SK-N-SH (cell line): ENCODE measurements at regions not wholly inside any gene's neighbourhood (a gene's known extent, or its start where the extent isn't known, plus 50 kb on each side); places are given as distances from the start of the nearest gene placed in this dataset.
"Not testable (repeated sequence)": the region's sequence is repeated elsewhere in the genome, so short reads cannot be mapped to it uniquely, and the experiment has no call there.

Experiments
- CTCF ChIA-PET: fragments of 300-600, 350-600 bp; formaldehyde crosslinking; extraction: SDS; loops from one replicate; lab custom pipeline; 2021; lab: Yijun Ruan, JAX
- POLR2A ChIA-PET: fragments of 350-600 bp; sonication (Branson Sonifier 250); formaldehyde crosslinking; extraction: SDS; loops from one replicate; lab custom pipeline; 2020; ENCODE audit warnings: antibody characterized with exemption, inconsistent platforms; lab: Yijun Ruan, JAX
- DNase-seq: peaks from one replicate; pipeline ENCODE4 v3.0.0; 2012
- H2AFZ ChIP-seq: fragments of 200-600 bp; sonication (generic); 2 replicates; pipeline ENCODE4 v1.8.1; 2016; ENCODE audit warnings: antibody characterized with exemption, mild to moderate bottlenecking, low read depth
- H3F3A ChIP-seq: fragments of 200-600 bp; sonication (generic); replicated peaks from 2 replicates; pipeline ENCODE3; 2016; ENCODE audit warnings: antibody characterized with exemption, mild to moderate bottlenecking; ENCODE audit not compliant: insufficient read depth
- H3K27ac ChIP-seq, 2 experiments: fragments of 200-500 bp in 1 of 2; fragments of 200-600 bp in 1 of 2; sonication (Bioruptor generic) in 1 of 2; sonication (generic), shearing (Covaris generic) in 1 of 2; 2 replicates each; pipeline versions ENCODE4 v1.5.1 to v1.6.1; 2014 to 2016; ENCODE audit warnings: low read depth in 2 of 2, inconsistent platforms in 1 of 2, low read length in 1 of 2, mild to moderate bottlenecking in 1 of 2, mixed read lengths in 1 of 2
- H3K27me3 ChIP-seq: fragments of 200-600 bp; sonication (generic), shearing (Covaris generic); 2 replicates; pipeline ENCODE4 v1.6.1; 2016; ENCODE audit warnings: mixed run types; ENCODE audit not compliant: insufficient read depth
- H3K36me3 ChIP-seq, 2 experiments: fragments of 200-500 bp in 1 of 2; fragments of 200-600 bp in 1 of 2; sonication (Bioruptor generic) in 1 of 2; sonication (generic) in 1 of 2; replicated peaks in 1 of 2; 2 replicates each; pipeline versions ENCODE3 to v1.5.1; 2014 to 2016; ENCODE audit warnings: low read length in 1 of 2, mild to moderate bottlenecking in 1 of 2; ENCODE audit not compliant: insufficient read depth in 2 of 2, control insufficient read depth in 1 of 2
- H3K4me1 ChIP-seq, 2 experiments: fragments of 200-500 bp in 1 of 2; fragments of 200-600 bp in 1 of 2; sonication (Bioruptor generic) in 1 of 2; sonication (generic), shearing (Covaris generic) in 1 of 2; 2 replicates each; pipeline versions ENCODE4 v1.5.1 to v1.6.1; 2014 to 2016; ENCODE audit warnings: low read depth in 1 of 2, low read length in 1 of 2, mixed run types in 1 of 2; ENCODE audit not compliant: insufficient read depth in 2 of 2, control insufficient read depth in 1 of 2
- H3K4me2 ChIP-seq: fragments of 200-600 bp; sonication (generic), shearing (Covaris generic); 2 replicates; pipeline ENCODE4 v1.6.1; 2017; ENCODE audit warnings: mixed run types
- H3K4me3 ChIP-seq, 2 experiments: fragments of 200-500 bp in 1 of 2; fragments of 200-600 bp in 1 of 2; sonication (Bioruptor generic) in 1 of 2; sonication (generic), shearing (Covaris generic) in 1 of 2; 2 replicates each; pipeline versions ENCODE4 v1.5.1 to v1.8.1; 2014 to 2016; ENCODE audit warnings: low read depth in 2 of 2, inconsistent platforms in 1 of 2, low read length in 1 of 2, mild to moderate bottlenecking in 1 of 2, mixed read lengths in 1 of 2, moderate library complexity in 1 of 2
- H3K79me2 ChIP-seq: fragments of 200-600 bp; sonication (generic); 2 replicates; pipeline ENCODE4 v1.8.1; 2017; ENCODE audit warnings: mild to moderate bottlenecking; ENCODE audit not compliant: insufficient read depth
- H3K9ac ChIP-seq: fragments of 200-600 bp; sonication (generic); 2 replicates; pipeline ENCODE4 v1.6.1; 2017; ENCODE audit warnings: mixed run types
- H3K9me2 ChIP-seq: fragments of 200-600 bp; sonication (generic); 2 replicates; pipeline ENCODE4 v1.6.1; 2017; ENCODE audit warnings: mixed run types
- H3K9me3 ChIP-seq: fragments of 200-600 bp; sonication (generic); 2 replicates; pipeline ENCODE4 v1.6.1; 2017; ENCODE audit warnings: mixed run types, mild to moderate bottlenecking, moderate library complexity
- H4K20me1 ChIP-seq: fragments of 200-600 bp; sonication (generic); 2 replicates; pipeline ENCODE4 v1.6.1; 2017; ENCODE audit warnings: mild to moderate bottlenecking, mixed run types; ENCODE audit not compliant: insufficient read depth
- CHD2 ChIP-seq: fragments of 150-350 bp; IDR thresholded peaks from 2 replicates; pipeline ENCODE4 v1.6.1; 2018; ENCODE audit warnings: low read length; ENCODE audit not compliant: partially characterized antibody
- FOXM1 ChIP-seq: IDR thresholded peaks from 2 replicates; pipeline ENCODE4 v1.4.0; 2012; ENCODE audit warnings: low read depth, mild to moderate bottlenecking
- GATA2 ChIP-seq: sonication (generic); formaldehyde crosslinking; IDR thresholded peaks from 2 replicates; pipeline ENCODE4 v1.5.0; 2020; ENCODE audit warnings: mild to moderate bottlenecking, missing genetic modification reagents
- JUND ChIP-seq: IDR thresholded peaks from 2 replicates; pipeline ENCODE4 v1.4.0; 2012
- MAX ChIP-seq: IDR thresholded peaks from 2 replicates; pipeline ENCODE4 v1.4.0; 2012; ENCODE audit warnings: low read depth
- NFIC ChIP-seq: IDR thresholded peaks from 2 replicates; pipeline ENCODE4 v1.4.0; 2012; ENCODE audit warnings: borderline replicate concordance
- PBX3 ChIP-seq: IDR thresholded peaks from 2 replicates; pipeline ENCODE4; 2012
- RXRA ChIP-seq: IDR thresholded peaks from 2 replicates; pipeline ENCODE4 v1.4.0; 2012; ENCODE audit warnings: low read depth, mild to moderate bottlenecking, borderline replicate concordance
- SMC3 ChIP-seq: IDR thresholded peaks from 2 replicates; pipeline ENCODE4 v1.6.1; 2012; ENCODE audit warnings: low read depth, low read length, improper control_type of control experiment
- TAF1 ChIP-seq: IDR thresholded peaks from 2 replicates; pipeline ENCODE4 v1.6.1; 2012; ENCODE audit warnings: low read depth, mild to moderate bottlenecking, low read length, moderate library complexity, borderline replicate concordance
- TEAD4 ChIP-seq: IDR thresholded peaks from 2 replicates; pipeline ENCODE4 v1.4.0; 2012; ENCODE audit warnings: mild to moderate bottlenecking, borderline replicate concordance; ENCODE audit not compliant: insufficient read depth
- USF1 ChIP-seq: IDR thresholded peaks from 2 replicates; pipeline ENCODE4 v1.4.0; 2012; ENCODE audit warnings: low read depth, borderline replicate concordance
- ZBTB33 ChIP-seq: IDR thresholded peaks from 2 replicates; pipeline ENCODE4 v1.4.0; 2012; ENCODE audit warnings: low read depth, borderline replicate concordance
- WGBS: methylation state at CpG from one replicate; pipeline ENCODE4 v1.1.6; 2017; ENCODE audit warnings: low lambda C conversion rate; 5-methylcytosine and 5-hydroxymethylcytosine counted together

- POLR2A ChIA-PET: no interaction called here
- no peaks in the 10 kb centered on the region for H3K9me3 ChIP-seq
Measured at GRCh38 chr11:134656861-134657540, 245.0 kb upstream of the B3GAT1 start.

GRCh38 chr11:134656086-134656840 lies 244.2 kb upstream of the B3GAT1 start:
- H2AFZ ChIP-seq, DNase-seq, H3K36me3 ChIP-seq, H3K9ac ChIP-seq, H3K27me3 ChIP-seq, H3F3A ChIP-seq, H3K79me2 ChIP-seq, H3K27ac ChIP-seq, H4K20me1 ChIP-seq, H3K4me1 ChIP-seq, POLR2A ChIA-PET, H3K9me3 ChIP-seq, H3K4me3 ChIP-seq, H3K9me2 ChIP-seq, H3K4me2 ChIP-seq: not testable (repeated sequence)
- CTCF ChIA-PET: interaction anchor here (1.0 to 1.1 kb wide), 2 partner anchors 11 to 12 kb away, joined by 3 read pairs; no protein-coding TSS in a partner anchor
- WGBS: 69% methylated on average over 26 of the region's 29 CpGs

More at GRCh38 chr11:134656861-134657540, 245.0 kb upstream of the B3GAT1 start:
- Histone ChIP-seq H3K36me3 (no peaks in the 10 kb centered on the region), H3K4me2 (no peak overlapping the region), H3K9ac (no peak overlapping the region), H3K4me1 (no peaks in the 10 kb centered on the region; a peak in 1 of 4 replicates), H3F3A (no peaks in the 10 kb centered on the region), H3K27ac (no peak overlapping the region), H4K20me1 (no peaks in the 10 kb centered on the region), H3K9me2 (no peaks in the 10 kb centered on the region), H3K79me2 (no peaks in the 10 kb centered on the region), H3K27me3 (no peaks in the 10 kb centered on the region), H2AFZ (no peak overlapping the region), H3K4me3 (no peak overlapping the region)
- CTCF ChIA-PET: interaction anchor here (1.1 kb wide), 1 partner anchor 12 kb away, joined by 3 read pairs; no protein-coding TSS in a partner anchor
- DNase-seq: no peak
- TF ChIP-seq TEAD4: no peak
- TF ChIP-seq PBX3: no peak
- TF ChIP-seq USF1: no peak
- TF ChIP-seq NFIC: no peak
- TF ChIP-seq ZBTB33: no peak
- no peak for TF ChIP-seq FOXM1
- TF ChIP-seq MAX: no peak
- TF ChIP-seq JUND: no peak
- no peak for TF ChIP-seq RXRA
- TF ChIP-seq CHD2: no peak
- no peak for TF ChIP-seq GATA2
- TF ChIP-seq SMC3: no peak
- TF ChIP-seq TAF1: no peak
- 80% methylated on average over 19 of the region's 29 CpGs for WGBS
